Endothelial cell of umbilical vein (primary cell): ENCODE measurements at regions not wholly inside any gene's neighbourhood (a gene's known extent, or its start where the extent isn't known, plus 50 kb on each side); places are given as distances from the start of the nearest gene placed in this dataset.

Experiments
- BruUV-seq: library from RNA; stranded (reverse); fragments of 400-500 nt; replicated peaks from 2 replicates; lab custom pipeline; 2021; lab: Mats Ljungman, UMichigan
- CTCF ChIA-PET: fragments of 300-600, 350-600 bp; sonication (Branson Sonifier 250); formaldehyde crosslinking; loops from one replicate; lab custom pipeline; 2021; ENCODE audit warnings: antibody characterized with exemption, inconsistent platforms; lab: Charles Lee
- POLR2A ChIA-PET: fragments of 300-600, 350-600 bp; sonication (Branson Sonifier 250); formaldehyde crosslinking; loops from one replicate; lab custom pipeline; 2021; ENCODE audit warnings: antibody characterized with exemption, inconsistent platforms; lab: Charles Lee
- DNase-seq: peaks from one replicate; pipeline ENCODE4 v3.0.0-alpha.2; 2011; ENCODE audit warnings: low read depth, low spot score
- FAIRE-seq: peaks from 2 replicates; lab custom pipeline; 2011; peaks lifted over from hg19 to GRCh38; lab: Jason Lieb, UNC
- H2AFZ ChIP-seq: 2 replicates; pipeline ENCODE4 v1.6.0; 2012; ENCODE audit warnings: low read depth, low read length, control low read depth, inconsistent platforms
- H3K27ac ChIP-seq: 2 replicates; pipeline ENCODE4 v1.5.1; 2011; ENCODE audit warnings: low read depth, mild to moderate bottlenecking, control low read depth, low read length, moderate library complexity; ENCODE audit not compliant: insufficient read depth
- H3K27me3 ChIP-seq, 2 experiments: 2 replicates each; pipeline versions ENCODE4 v1.6.0 to v1.6.1; 2011; ENCODE audit warnings: low read length in 2 of 2, mixed read lengths in 1 of 2; ENCODE audit not compliant: control insufficient read depth in 2 of 2, insufficient read depth in 2 of 2
- H3K36me3 ChIP-seq, 2 experiments: 2 replicates in 1 of 2; 3 replicates in 1 of 2; pipeline ENCODE4 v1.5.1; 2011; ENCODE audit warnings: low read length in 2 of 2, mild to moderate bottlenecking in 1 of 2, moderate library complexity in 1 of 2; ENCODE audit not compliant: control insufficient read depth in 2 of 2, insufficient read depth in 2 of 2; ENCODE audit errors: extremely low read depth in 1 of 2
- H3K4me1 ChIP-seq: 3 replicates; pipeline ENCODE4 v1.5.1; 2011; ENCODE audit warnings: mild to moderate bottlenecking, low read length; ENCODE audit not compliant: control insufficient read depth, insufficient read depth; ENCODE audit errors: extremely low read depth
- H3K4me2 ChIP-seq: 2 replicates; pipeline ENCODE4 v1.6.1; 2011; ENCODE audit warnings: low read length, control low read depth, mixed read lengths; ENCODE audit not compliant: insufficient read depth
- H3K4me3 ChIP-seq, 3 experiments: fragments of 200-600 bp in 1 of 3; sonication (generic), shearing (Covaris generic) in 1 of 3; replicated peaks in 1 of 3; 2 replicates each; pipeline ENCODE4 v1.5.1; 2011 to 2016; ENCODE audit warnings: control low read depth in 3 of 3, low read length in 3 of 3, mild to moderate bottlenecking in 2 of 3, inconsistent platforms in 1 of 3, low read depth in 1 of 3, moderate library complexity in 1 of 3; ENCODE audit not compliant: insufficient read depth in 1 of 3
- H3K79me2 ChIP-seq: 2 replicates; pipeline ENCODE4 v1.6.0; 2012; ENCODE audit warnings: low read length, inconsistent platforms; ENCODE audit not compliant: control insufficient read depth, insufficient read depth
- H3K9ac ChIP-seq: replicated peaks from 2 replicates; pipeline ENCODE3; 2011; ENCODE audit warnings: low read length, control low read depth; ENCODE audit not compliant: insufficient read depth; ENCODE audit errors: extremely low read depth
- H3K9me1 ChIP-seq: replicated peaks from 3 replicates; pipeline ENCODE4 v1.6.0; 2011; ENCODE audit warnings: mild to moderate bottlenecking, low read length; ENCODE audit not compliant: control insufficient read depth, insufficient read depth; ENCODE audit errors: extremely low read depth
- H3K9me3 ChIP-seq: replicated peaks from 2 replicates; pipeline ENCODE4 v1.5.1; 2012; ENCODE audit warnings: low read length, inconsistent platforms; ENCODE audit not compliant: control insufficient read depth, insufficient read depth
- H4K20me1 ChIP-seq: replicated peaks from 2 replicates; pipeline ENCODE3; 2011; ENCODE audit warnings: mild to moderate bottlenecking, low read length; ENCODE audit not compliant: control insufficient read depth, insufficient read depth; ENCODE audit errors: extremely low read depth
- CTCF ChIP-seq, 2 donors: IDR thresholded peaks; 1 replicate in 1 of 2; 2 replicates in 1 of 2; pipeline ENCODE4 v1.5.1; 2011; ENCODE audit warnings: low read length in 2 of 2, mild to moderate bottlenecking in 2 of 2, moderate library complexity in 2 of 2, control low read depth in 1 of 2, inconsistent platforms in 1 of 2, low read depth in 1 of 2; ENCODE audit not compliant: insufficient read depth in 1 of 2; ENCODE audit errors: extremely low read depth in 1 of 2
- EZH2 ChIP-seq: IDR thresholded peaks from 2 replicates; pipeline ENCODE4 v1.6.1; 2012; ENCODE audit warnings: borderline replicate concordance, low read depth, mild to moderate bottlenecking, moderate library complexity, low read length, inconsistent platforms; ENCODE audit not compliant: severe bottlenecking
- FOS ChIP-seq: IDR thresholded peaks from 2 replicates; pipeline ENCODE4 v1.6.1; 2011; ENCODE audit warnings: mild to moderate bottlenecking, low read length, moderate library complexity, borderline replicate concordance; ENCODE audit not compliant: insufficient read depth
- GATA2 ChIP-seq: IDR thresholded peaks from 2 replicates; pipeline ENCODE4 v1.7.0; 2011; ENCODE audit warnings: low read depth, mild to moderate bottlenecking, moderate library complexity, mixed read lengths, low read length; ENCODE audit not compliant: insufficient read length, insufficient read depth
- JUN ChIP-seq: IDR thresholded peaks from 2 replicates; pipeline ENCODE4 v1.6.1; 2011; ENCODE audit warnings: borderline replicate concordance, low read depth; ENCODE audit not compliant: insufficient read length, insufficient read depth
- MAX ChIP-seq: IDR thresholded peaks from 2 replicates; pipeline ENCODE4 v1.6.1; 2011; ENCODE audit not compliant: insufficient read depth, insufficient read length
- MYC ChIP-seq: IDR thresholded peaks from one replicate; pipeline ENCODE4 v1.6.1; 2011; ENCODE audit warnings: mild to moderate bottlenecking, low read depth, low read length
- POLR2A ChIP-seq: IDR thresholded peaks from 2 replicates; pipeline ENCODE4 v1.6.1; 2012; ENCODE audit warnings: low read depth, mild to moderate bottlenecking, control low read depth, low read length
- POLR2AphosphoS5 ChIP-seq: IDR thresholded peaks from 2 replicates; pipeline ENCODE4 v1.6.1; 2012; ENCODE audit warnings: low read depth, mild to moderate bottlenecking, control low read depth, low read length, moderate library complexity; ENCODE audit not compliant: insufficient read depth
- dilution Hi-C: fragments of 300-500 bp; cut with MboI; formaldehyde crosslinking; loops from one replicate; pipeline ENCODE4 v1.15.0; 2019; ENCODE audit warnings: low sequenced_read_pairs; ENCODE audit not compliant: extremely low pct_ligation_motif_present
- intact Hi-C: fragments of 100-400 bp; cut with micrococcal nuclease; formaldehyde crosslinking; loops from one replicate; pipeline ENCODE4 v1.10.0; 2022

- DNase-seq (no peak), FAIRE-seq (no peak)
- Histone ChIP-seq H3K79me2 (no peaks in the 10 kb centered on the region), H3K4me3 (no peak overlapping the region), H3K36me3 (no peaks in the 10 kb centered on the region), H2AFZ (no peak overlapping the region), H3K27me3 (no peaks in the 10 kb centered on the region), H3K27ac (no peak overlapping the region), H3K4me2 (no peak overlapping the region), H3K9ac (no peak overlapping the region), H3K4me1 (no peaks in the 10 kb centered on the region), H3K9me3 (no peaks in the 10 kb centered on the region), H3K9me1 (no peaks in the 10 kb centered on the region), H4K20me1 (no peaks in the 10 kb centered on the region)
- ChIA-PET POLR2A (no interaction called here), CTCF (interaction anchor here (1.2 to 4.7 kb wide), 2 partner anchors 94 to 1202 kb away, joined by 3 to 43 read pairs; no protein-coding TSS in a partner anchor)
- dilution Hi-C loops (no loop called here), intact Hi-C loops (no loop called here)
- no peak for TF ChIP-seq MAX
- no peak for TF ChIP-seq FOS
- TF ChIP-seq MYC, result no peak
- TF ChIP-seq POLR2A, result no peak
- no peak for TF ChIP-seq GATA2
- TF ChIP-seq POLR2AphosphoS5, result no peak
- TF ChIP-seq EZH2, result no peak
- TF ChIP-seq JUN, result no peak
- TF ChIP-seq CTCF (IDR thresholded peaks at IDR 0.05; ENCODE audit: extremely low read depth in 1 of 2, insufficient read depth in 1 of 2, low read depth in 1 of 2, low read length in 2 of 2), result no peak
- no TSS peak for BruUV-seq
Observed at GRCh38 chr1:55382806-55383305, 167.7 kb upstream of the USP24 start.
